Keratinocyte (primary cell): ENCODE measurements at regions not wholly inside any gene's neighbourhood (a gene's known extent, or its start where the extent isn't known, plus 50 kb on each side); places are given as distances from the start of the nearest gene placed in this dataset.

Experiments used
- EZH2 ChIP-seq: IDR thresholded peaks from one replicate; pipeline ENCODE4 v1.6.1; 2012; ENCODE audit warnings: inconsistent platforms, mild to moderate bottlenecking, low read length, moderate library complexity
- TF ChIP-seq, protein P1 (sequence below), 3 experiments: IDR thresholded peaks in 1 of 3; conservative IDR thresholded peaks in 1 of 3; optimal IDR thresholded peaks in 1 of 3; 2 replicates in 2 of 3; 3 replicates in 1 of 3; pipeline versions ENCODE3 to v1.5.1; 2011; ENCODE audit warnings: low read length in 3 of 3, mild to moderate bottlenecking in 3 of 3, moderate library complexity in 2 of 3, control low read depth in 1 of 3, inconsistent platforms in 1 of 3; ENCODE audit not compliant: insufficient read depth in 2 of 3; ENCODE audit errors: extremely low read depth in 1 of 3

DNA sequence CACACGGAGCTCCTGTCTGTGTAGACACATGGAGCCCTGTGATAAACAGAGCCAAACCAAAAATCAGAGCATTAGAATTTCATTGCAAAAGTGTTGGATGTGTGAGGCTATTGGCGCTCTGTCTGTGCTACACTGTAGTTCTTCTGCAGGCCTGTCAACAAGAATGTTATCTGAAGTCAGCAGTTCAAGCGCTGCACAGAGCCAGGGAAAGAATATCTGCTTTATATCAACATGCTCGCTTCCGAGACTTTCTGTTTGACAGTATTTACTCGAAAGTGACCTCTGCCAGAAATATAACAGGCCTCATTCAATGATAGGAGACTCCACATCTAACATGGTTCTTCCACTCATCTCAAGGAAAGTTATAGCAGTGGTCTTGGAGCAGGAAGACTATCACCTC lies 118.3 kb downstream of the CCER1 start:
- TF ChIP-seq, protein P1, sequence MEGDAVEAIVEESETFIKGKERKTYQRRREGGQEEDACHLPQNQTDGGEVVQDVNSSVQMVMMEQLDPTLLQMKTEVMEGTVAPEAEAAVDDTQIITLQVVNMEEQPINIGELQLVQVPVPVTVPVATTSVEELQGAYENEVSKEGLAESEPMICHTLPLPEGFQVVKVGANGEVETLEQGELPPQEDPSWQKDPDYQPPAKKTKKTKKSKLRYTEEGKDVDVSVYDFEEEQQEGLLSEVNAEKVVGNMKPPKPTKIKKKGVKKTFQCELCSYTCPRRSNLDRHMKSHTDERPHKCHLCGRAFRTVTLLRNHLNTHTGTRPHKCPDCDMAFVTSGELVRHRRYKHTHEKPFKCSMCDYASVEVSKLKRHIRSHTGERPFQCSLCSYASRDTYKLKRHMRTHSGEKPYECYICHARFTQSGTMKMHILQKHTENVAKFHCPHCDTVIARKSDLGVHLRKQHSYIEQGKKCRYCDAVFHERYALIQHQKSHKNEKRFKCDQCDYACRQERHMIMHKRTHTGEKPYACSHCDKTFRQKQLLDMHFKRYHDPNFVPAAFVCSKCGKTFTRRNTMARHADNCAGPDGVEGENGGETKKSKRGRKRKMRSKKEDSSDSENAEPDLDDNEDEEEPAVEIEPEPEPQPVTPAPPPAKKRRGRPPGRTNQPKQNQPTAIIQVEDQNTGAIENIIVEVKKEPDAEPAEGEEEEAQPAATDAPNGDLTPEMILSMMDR (optimal IDR thresholded peaks at IDR 0.05 in 1 of 3, IDR thresholded peaks at IDR 0.05 in 1 of 3, conservative IDR thresholded peaks at IDR 0.05 in 1 of 3; ENCODE audit: extremely low read depth in 1 of 3, insufficient read depth in 2 of 3, low read length in 3 of 3), result no peak
- TF ChIP-seq EZH2, result no peak
